ENCODE measurements at regions not wholly inside any gene's neighbourhood (a gene's known extent, or its start where the extent isn't known, plus 50 kb on each side); places are given as distances from the start of the nearest gene placed in this dataset.

DNA sequence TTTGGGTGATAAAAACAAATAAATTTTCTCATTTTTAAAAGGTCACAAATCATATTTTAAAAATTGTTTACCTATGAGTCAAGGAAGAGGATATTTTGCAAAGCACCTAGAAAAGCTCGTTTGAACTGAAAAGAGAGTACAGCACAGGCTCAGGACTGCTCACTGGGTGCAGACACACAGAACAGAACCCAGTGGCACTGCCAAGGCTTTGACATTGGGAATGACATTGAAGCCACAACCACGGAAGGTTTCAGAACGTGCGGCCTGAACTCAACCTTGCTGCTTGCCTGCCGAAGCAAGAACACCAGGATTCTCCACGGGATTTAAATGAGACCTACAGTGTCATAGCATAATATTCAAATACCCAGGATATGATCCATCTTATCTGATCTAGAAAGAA lies 597.1 kb upstream of the B3GAT1 start:
- DNase-seq (ENCODE audit: low read depth), result no peak
- H3K4me3 ChIP-seq (ENCODE audit: low read depth, low read length), result no peak overlapping the region
- TF ChIP-seq, protein P1, sequence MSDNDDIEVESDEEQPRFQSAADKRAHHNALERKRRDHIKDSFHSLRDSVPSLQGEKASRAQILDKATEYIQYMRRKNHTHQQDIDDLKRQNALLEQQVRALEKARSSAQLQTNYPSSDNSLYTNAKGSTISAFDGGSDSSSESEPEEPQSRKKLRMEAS (IDR thresholded peaks at IDR 0.05; ENCODE audit: low read depth, low read length), result no peak
- TF ChIP-seq, protein P2, sequence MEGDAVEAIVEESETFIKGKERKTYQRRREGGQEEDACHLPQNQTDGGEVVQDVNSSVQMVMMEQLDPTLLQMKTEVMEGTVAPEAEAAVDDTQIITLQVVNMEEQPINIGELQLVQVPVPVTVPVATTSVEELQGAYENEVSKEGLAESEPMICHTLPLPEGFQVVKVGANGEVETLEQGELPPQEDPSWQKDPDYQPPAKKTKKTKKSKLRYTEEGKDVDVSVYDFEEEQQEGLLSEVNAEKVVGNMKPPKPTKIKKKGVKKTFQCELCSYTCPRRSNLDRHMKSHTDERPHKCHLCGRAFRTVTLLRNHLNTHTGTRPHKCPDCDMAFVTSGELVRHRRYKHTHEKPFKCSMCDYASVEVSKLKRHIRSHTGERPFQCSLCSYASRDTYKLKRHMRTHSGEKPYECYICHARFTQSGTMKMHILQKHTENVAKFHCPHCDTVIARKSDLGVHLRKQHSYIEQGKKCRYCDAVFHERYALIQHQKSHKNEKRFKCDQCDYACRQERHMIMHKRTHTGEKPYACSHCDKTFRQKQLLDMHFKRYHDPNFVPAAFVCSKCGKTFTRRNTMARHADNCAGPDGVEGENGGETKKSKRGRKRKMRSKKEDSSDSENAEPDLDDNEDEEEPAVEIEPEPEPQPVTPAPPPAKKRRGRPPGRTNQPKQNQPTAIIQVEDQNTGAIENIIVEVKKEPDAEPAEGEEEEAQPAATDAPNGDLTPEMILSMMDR (IDR thresholded peaks at IDR 0.05; ENCODE audit: low read depth, low read length), result no peak
- TF ChIP-seq POLR2A (IDR thresholded peaks at IDR 0.05; ENCODE audit: extremely low read depth, insufficient read length) (no peak), MYC (IDR thresholded peaks at IDR 0.05; ENCODE audit: low read depth, low read length) (no peak)

DNA sequence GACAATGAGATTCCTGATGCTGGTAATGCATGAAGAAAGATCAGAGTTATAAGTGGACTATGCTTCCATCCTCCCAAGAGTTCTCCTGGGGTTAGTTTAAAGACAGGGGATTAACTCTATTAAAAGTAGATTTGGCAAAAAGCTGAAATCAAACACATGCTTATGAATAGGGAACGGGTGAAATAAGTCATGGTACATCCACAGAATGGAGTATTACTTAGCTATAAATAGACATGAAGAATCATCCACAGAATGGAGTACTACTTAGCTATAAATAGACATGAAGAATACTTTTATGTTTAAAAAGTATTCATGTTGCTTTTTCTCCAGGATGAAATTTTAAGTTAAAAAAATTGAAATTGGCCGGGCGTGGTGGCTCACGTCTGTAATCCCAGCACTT lies 596.4 kb upstream of the B3GAT1 start:
- no peak for DNase-seq (ENCODE audit: low read depth)
- TF ChIP-seq, protein P1 (IDR thresholded peaks at IDR 0.05; ENCODE audit: low read depth, low read length), result no peak
- TF ChIP-seq POLR2A (IDR thresholded peaks at IDR 0.05; ENCODE audit: extremely low read depth, insufficient read length) (no peak), MYC (IDR thresholded peaks at IDR 0.05; ENCODE audit: low read depth, low read length) (no peak)
- TF ChIP-seq, protein P2 (IDR thresholded peaks at IDR 0.05; ENCODE audit: low read depth, low read length), result no peak
- H3K4me3 ChIP-seq (ENCODE audit: low read depth, low read length), result no peak overlapping the region

DNA sequence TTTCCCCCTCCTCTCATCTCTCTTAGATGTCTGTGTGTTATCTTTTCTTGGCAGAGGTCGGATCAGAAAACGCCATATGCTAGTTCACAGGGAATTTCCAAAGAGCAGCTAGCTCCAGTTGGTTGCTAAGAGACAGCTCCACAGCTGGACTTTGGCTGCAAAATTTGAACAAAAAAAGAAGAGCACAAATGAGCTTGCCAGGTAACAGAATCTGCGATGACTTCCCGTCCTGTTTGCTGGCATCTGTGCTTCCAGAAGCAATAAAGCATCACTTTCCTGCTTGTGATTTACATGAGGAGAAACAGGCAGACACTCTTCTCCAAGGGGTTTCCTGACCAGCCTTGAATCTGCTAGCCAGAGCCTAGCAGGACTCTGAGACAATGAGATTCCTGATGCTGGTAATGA lies 596.0 kb upstream of the B3GAT1 start:
- no peak for DNase-seq (ENCODE audit: low read depth)
- H3K4me3 ChIP-seq (ENCODE audit: low read depth, low read length), result no peak overlapping the region
- no peak for TF ChIP-seq POLR2A (IDR thresholded peaks at IDR 0.05; ENCODE audit: extremely low read depth, insufficient read length)

DNA sequence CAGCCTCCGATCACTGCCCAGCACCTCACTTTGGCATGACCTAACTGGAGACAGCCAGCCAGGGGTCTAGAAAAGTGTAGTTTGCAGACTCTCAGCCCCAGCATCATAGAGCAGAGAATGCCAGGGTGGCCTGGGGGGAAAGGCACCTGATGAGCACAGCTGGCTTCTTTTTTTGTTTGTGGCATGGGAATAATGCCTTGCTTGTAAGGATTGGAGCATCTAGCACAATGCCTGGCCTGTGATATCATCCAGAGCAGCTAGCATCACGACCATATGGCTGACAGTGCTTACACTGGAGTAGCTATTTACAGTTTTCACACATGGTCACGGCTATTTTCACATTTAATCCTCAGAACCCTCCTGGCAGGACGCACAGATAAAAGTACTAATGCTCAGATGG lies 594.8 kb upstream of the B3GAT1 start:
- DNase-seq (ENCODE audit: low read depth), result no peak
- H3K4me3 ChIP-seq (ENCODE audit: low read depth, low read length), result no peak overlapping the region
- TF ChIP-seq POLR2A (IDR thresholded peaks at IDR 0.05; ENCODE audit: extremely low read depth, insufficient read length) (no peak), MYC (IDR thresholded peaks at IDR 0.05; ENCODE audit: low read depth, low read length) (no peak)
- TF ChIP-seq, protein P2 (IDR thresholded peaks at IDR 0.05; ENCODE audit: low read depth, low read length), result no peak
- TF ChIP-seq, protein P1 (IDR thresholded peaks at IDR 0.05; ENCODE audit: low read depth, low read length), result no peak

DNA sequence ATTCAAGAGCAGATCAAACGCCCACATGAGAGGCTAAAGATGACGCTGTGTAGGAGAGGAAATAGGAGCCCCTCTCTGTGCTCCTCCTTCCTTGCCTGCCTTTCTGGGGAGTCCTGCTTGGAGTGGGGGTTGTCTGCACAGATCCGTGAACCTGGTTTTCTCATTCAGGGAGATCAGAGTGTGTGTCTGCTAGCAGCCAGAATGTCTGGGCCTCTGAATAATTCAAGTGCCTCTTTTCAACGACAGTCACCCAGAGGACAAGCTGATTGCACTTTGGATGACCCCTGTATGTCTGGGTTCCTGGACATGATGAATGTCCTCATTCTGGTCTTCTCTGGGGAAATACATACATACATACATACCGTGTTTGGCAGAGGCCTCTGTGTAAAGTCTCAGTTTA lies 592.5 kb upstream of the B3GAT1 start:
- H3K4me3 ChIP-seq (ENCODE audit: low read depth, low read length), result no peak overlapping the region
- TF ChIP-seq, protein P2 (IDR thresholded peaks at IDR 0.05; ENCODE audit: low read depth, low read length), result no peak
- TF ChIP-seq POLR2A (IDR thresholded peaks at IDR 0.05; ENCODE audit: extremely low read depth, insufficient read length), result no peak
- TF ChIP-seq, protein P1 (IDR thresholded peaks at IDR 0.05; ENCODE audit: low read depth, low read length), result no peak
- no peak for TF ChIP-seq MYC (IDR thresholded peaks at IDR 0.05; ENCODE audit: low read depth, low read length)
- DNase-seq (ENCODE audit: low read depth), result no peak

DNA sequence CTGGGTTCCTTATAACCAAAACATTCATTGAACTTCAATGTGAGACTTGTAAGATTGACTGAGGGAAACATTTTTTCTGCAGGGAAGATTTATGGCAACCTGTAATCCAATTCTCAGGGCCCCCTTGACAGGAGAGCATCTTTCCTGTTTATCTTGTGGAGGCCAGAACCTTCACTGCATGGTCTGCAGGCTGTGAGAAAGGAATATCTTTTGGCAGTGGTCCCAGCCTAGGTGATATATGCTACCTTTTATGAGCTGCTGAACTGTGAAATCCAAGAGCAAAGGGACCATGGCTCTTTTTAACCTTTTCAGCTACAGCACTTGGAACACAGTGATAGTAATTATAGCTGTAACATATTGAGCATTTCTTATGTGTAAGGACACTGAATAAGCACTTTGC lies 590.2 kb upstream of the B3GAT1 start:
- no peak for DNase-seq (ENCODE audit: low read depth)
- H3K4me3 ChIP-seq (ENCODE audit: low read depth, low read length), result no peak overlapping the region
- TF ChIP-seq, protein P2 (IDR thresholded peaks at IDR 0.05; ENCODE audit: low read depth, low read length), result no peak
- TF ChIP-seq POLR2A (IDR thresholded peaks at IDR 0.05; ENCODE audit: extremely low read depth, insufficient read length) (no peak), MYC (IDR thresholded peaks at IDR 0.05; ENCODE audit: low read depth, low read length) (no peak)
- TF ChIP-seq, protein P1 (IDR thresholded peaks at IDR 0.05; ENCODE audit: low read depth, low read length), result no peak

Data from NB4 (cell line).